Prostate gland (tissue), 2 donors: ENCODE measurements at regions not wholly inside any gene's neighbourhood (a gene's known extent, or its start where the extent isn't known, plus 50 kb on each side); places are given as distances from the start of the nearest gene placed in this dataset.

ENCODE experiments used
- POLR2A ChIP-seq: fragments of 450-650 bp; IDR thresholded peaks from one replicate; pipeline ENCODE4 v1.6.1; 2016; ENCODE audit warnings: antibody characterized with exemption, mild to moderate bottlenecking
- TF ChIP-seq, protein P1 (sequence below), 4 experiments: fragments of 200-600 bp in 2 of 4; fragments of 450-650 bp in 2 of 4; sonication (generic) in 2 of 4; IDR thresholded peaks; 1 replicate in 3 of 4; 2 replicates in 1 of 4; pipeline ENCODE4 v1.5.1; 2016 to 2019; ENCODE audit warnings: antibody characterized with exemption in 4 of 4, mild to moderate bottlenecking in 2 of 4, moderate library complexity in 2 of 4

GRCh38 chr13:43977911-43978310 is 98.2 kb downstream of the LACC1 start:
- TF ChIP-seq, protein P1, sequence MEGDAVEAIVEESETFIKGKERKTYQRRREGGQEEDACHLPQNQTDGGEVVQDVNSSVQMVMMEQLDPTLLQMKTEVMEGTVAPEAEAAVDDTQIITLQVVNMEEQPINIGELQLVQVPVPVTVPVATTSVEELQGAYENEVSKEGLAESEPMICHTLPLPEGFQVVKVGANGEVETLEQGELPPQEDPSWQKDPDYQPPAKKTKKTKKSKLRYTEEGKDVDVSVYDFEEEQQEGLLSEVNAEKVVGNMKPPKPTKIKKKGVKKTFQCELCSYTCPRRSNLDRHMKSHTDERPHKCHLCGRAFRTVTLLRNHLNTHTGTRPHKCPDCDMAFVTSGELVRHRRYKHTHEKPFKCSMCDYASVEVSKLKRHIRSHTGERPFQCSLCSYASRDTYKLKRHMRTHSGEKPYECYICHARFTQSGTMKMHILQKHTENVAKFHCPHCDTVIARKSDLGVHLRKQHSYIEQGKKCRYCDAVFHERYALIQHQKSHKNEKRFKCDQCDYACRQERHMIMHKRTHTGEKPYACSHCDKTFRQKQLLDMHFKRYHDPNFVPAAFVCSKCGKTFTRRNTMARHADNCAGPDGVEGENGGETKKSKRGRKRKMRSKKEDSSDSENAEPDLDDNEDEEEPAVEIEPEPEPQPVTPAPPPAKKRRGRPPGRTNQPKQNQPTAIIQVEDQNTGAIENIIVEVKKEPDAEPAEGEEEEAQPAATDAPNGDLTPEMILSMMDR (IDR thresholded peaks at IDR 0.05), result no peak
- TF ChIP-seq POLR2A, result no peak
